Adrenal gland (tissue), 5 donors: ENCODE measurements at regions not wholly inside any gene's neighbourhood (a gene's known extent, or its start where the extent isn't known, plus 50 kb on each side); places are given as distances from the start of the nearest gene placed in this dataset.

Experiments used
- CTCF ChIP-seq, 6 experiments: fragments of 450-650 bp in 4 of 6; fragments of 200-600 bp in 2 of 6; sonication (generic) in 1 of 6; IDR thresholded peaks; 1 replicate in 5 of 6; 2 replicates in 1 of 6; pipeline versions ENCODE4 v1.5.1 to v1.8.0; 2016 to 2021; ENCODE audit warnings: antibody characterized with exemption in 6 of 6, mild to moderate bottlenecking in 2 of 6, moderate library complexity in 1 of 6
- POLR2A ChIP-seq, 2 donors: fragments of 450-650 bp; IDR thresholded peaks; one replicate each; pipeline ENCODE4 v1.6.1; 2017; ENCODE audit warnings: antibody characterized with exemption in 2 of 2, mild to moderate bottlenecking in 2 of 2, moderate library complexity in 1 of 2
- donor health status: DM: no; HTN: no; CAD: no.

DNA sequence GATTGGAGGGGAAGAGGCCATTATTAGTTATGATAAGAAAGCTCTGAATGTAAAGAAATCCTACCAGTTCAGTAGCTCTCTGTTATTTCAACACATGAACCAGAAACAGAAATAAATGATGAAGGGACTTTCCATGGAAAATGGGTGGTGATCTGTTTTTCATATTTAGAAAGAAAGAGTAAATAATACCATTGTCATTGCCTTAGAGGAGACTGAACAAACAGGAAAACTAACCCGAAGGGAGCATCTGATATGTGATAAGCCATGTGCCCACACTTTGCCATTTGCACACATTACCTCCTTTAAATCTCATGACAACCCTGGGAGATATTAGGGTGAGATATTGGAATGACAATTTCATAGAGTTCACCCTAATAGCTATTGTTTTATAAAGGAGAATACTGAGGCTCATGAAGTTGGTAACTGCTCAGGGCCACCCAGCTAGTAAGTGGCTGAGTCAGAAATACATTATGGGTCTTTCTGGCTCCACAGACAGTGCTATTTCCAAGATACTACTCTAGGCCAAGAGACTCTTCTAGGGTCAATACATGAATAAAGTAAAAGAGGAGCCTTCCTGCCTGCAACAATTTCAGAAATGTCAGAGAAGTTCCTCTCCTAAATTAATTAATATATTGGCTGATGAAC lies 111.0 kb upstream of the SLIT3 start:
- TF ChIP-seq CTCF (IDR thresholded peaks at IDR 0.05): no peak
- no peak for TF ChIP-seq POLR2A (IDR thresholded peaks at IDR 0.05)
